Uterus (tissue), 2 donors: ENCODE measurements at regions not wholly inside any gene's neighbourhood (a gene's known extent, or its start where the extent isn't known, plus 50 kb on each side); places are given as distances from the start of the nearest gene placed in this dataset.

Source experiments
- CTCF ChIP-seq, 4 experiments: fragments of 200-600 bp in 2 of 4; fragments of 450-650 bp in 2 of 4; sonication (generic) in 2 of 4; IDR thresholded peaks; one replicate each; pipeline ENCODE4 v1.5.1; 2016 to 2019; ENCODE audit warnings: antibody characterized with exemption in 4 of 4, mild to moderate bottlenecking in 2 of 4, moderate library complexity in 1 of 4
- POLR2A ChIP-seq, 2 donors: fragments of 450-650 bp; IDR thresholded peaks; one replicate each; pipeline ENCODE4 v1.6.1; 2016; ENCODE audit warnings: antibody characterized with exemption in 2 of 2, mild to moderate bottlenecking in 1 of 2, moderate library complexity in 1 of 2

GRCh38 chr6:2556761-2557160 is 194.0 kb downstream of the MYLK4 start:
- no peak for TF ChIP-seq CTCF (IDR thresholded peaks at IDR 0.05)
- TF ChIP-seq POLR2A (IDR thresholded peaks at IDR 0.05) = no peak
